ENCODE measurements at regions not wholly inside any gene's neighbourhood (a gene's known extent, or its start where the extent isn't known, plus 50 kb on each side); places are given as distances from the start of the nearest gene placed in this dataset.

DNA sequence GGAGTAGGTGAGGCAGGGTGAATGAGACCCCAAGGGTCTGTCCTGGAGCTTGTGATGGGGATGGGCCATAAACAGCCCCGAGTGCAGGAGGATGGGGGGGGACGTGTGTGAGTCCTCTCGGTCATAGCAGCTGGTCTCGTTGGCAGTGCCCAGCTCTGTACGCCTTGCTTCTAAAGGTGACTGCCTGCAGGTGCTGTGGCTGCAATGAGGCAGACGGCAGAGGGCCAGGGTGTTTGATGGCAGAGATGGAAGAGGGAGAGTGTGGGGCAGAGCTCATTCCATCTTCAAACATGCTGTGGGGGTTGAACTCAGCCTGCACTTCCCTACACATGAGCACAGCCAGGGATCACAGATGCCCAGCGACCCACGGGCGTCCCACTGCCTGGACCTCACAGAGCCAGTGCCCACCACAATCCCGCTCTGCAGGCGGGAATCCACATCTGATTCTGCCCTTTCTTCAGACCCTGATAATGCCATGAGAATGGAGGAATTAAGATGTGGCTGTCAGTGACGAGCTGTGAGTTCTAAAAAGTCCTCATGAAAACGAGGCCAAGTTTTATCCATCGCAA lies 123.3 kb upstream of the CDH4 start:
- Histone ChIP-seq H2BK5ac (ENCODE audit: low read depth, low read length, poor library complexity) (no peak overlapping the region), H4K91ac (ENCODE audit: low read depth, low read length) (no peak overlapping the region), H3K27ac (ENCODE audit: low read depth, low read length) (no peak overlapping the region), H2BK120ac (ENCODE audit: insufficient read depth, low read length, poor library complexity) (no peak overlapping the region), H2AK5ac (ENCODE audit: low read length) (no peak overlapping the region), H3K27me3 (ENCODE audit: insufficient read depth, low read length) (no peaks in the 10 kb centered on the region), H4K12ac (ENCODE audit: low read depth, low read length) (no peak overlapping the region), H3K18ac (ENCODE audit: low read length) (no peak overlapping the region), H3K9me3 (ENCODE audit: insufficient read depth, low read depth, low read length) (peaks cover 4% of the 10 kb centered on the region), H2BK12ac (ENCODE audit: low read length) (no peak overlapping the region), H2AFZ (ENCODE audit: insufficient read depth, low read length, poor library complexity) (no peak overlapping the region), H3K4me3 (ENCODE audit: low read depth, low read length) (no peak overlapping the region), H3K4me2 (ENCODE audit: low read length) (no peak overlapping the region), H3K4me1 (ENCODE audit: control insufficient read depth in 1 of 2, insufficient read depth in 2 of 2, low read length in 2 of 2) (no peaks in the 10 kb centered on the region), H3K79me2 (ENCODE audit: control insufficient read depth, insufficient read depth, low read length, poor library complexity) (no peaks in the 10 kb centered on the region), H3K79me1 (ENCODE audit: low read length) (no peaks in the 10 kb centered on the region), H3K23ac (ENCODE audit: low read length) (no peak overlapping the region), H3K9ac (ENCODE audit: low read length) (no peak overlapping the region), H4K8ac (ENCODE audit: low read depth, low read length) (no peak overlapping the region), H3K4ac (ENCODE audit: low read depth, low read length) (no peak overlapping the region), H3K14ac (ENCODE audit: low read length) (no peak overlapping the region), H3K36me3 (ENCODE audit: control insufficient read depth in 1 of 2, insufficient read depth in 2 of 2, low read length in 2 of 2) (no peaks in the 10 kb centered on the region)
- WGBS (ENCODE audit: extremely low coverage, insufficient coverage, insufficient read length) = no CpG with 5 or more reads among the region's 14 CpGs
- DNase-seq = no peak

DNA sequence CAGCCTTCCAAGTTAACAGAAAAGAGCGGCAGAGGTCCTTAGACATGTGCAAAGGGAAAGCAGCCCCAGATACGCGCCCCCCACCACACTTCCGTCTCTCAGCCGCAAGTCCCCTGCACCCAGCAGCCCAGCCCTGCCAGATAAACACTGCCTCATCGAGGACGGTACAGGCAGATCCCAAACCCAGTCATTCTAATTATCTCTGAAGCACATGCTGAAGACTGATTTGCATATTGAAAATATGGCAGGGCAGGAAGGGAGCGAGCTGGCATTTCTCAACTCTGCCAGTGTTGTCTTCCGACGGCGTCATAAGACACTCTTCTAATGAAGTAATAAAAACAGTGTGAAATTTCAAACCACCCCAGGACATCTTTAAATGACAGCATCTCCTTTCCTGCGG lies 122.8 kb upstream of the CDH4 start:
- H3K79me1 ChIP-seq (ENCODE audit: low read length) = no peaks in the 10 kb centered on the region
- H2AK5ac ChIP-seq (ENCODE audit: low read length) = no peak overlapping the region
- H3K23ac ChIP-seq (ENCODE audit: low read length) = no peak overlapping the region
- no peak overlapping the region for H2BK5ac ChIP-seq (ENCODE audit: low read depth, low read length, poor library complexity)
- WGBS (ENCODE audit: extremely low coverage, insufficient coverage, insufficient read length) = no CpG with 5 or more reads among the region's 12 CpGs
- no peak overlapping the region for H3K18ac ChIP-seq (ENCODE audit: low read length)
- H3K79me2 ChIP-seq (ENCODE audit: control insufficient read depth, insufficient read depth, low read length, poor library complexity) = no peaks in the 10 kb centered on the region
- no peak overlapping the region for H3K14ac ChIP-seq (ENCODE audit: low read length)
- H3K4ac ChIP-seq (ENCODE audit: low read depth, low read length) = no peak overlapping the region
- H2BK120ac ChIP-seq (ENCODE audit: insufficient read depth, low read length, poor library complexity) = no peak overlapping the region
- H4K8ac ChIP-seq (ENCODE audit: low read depth, low read length) = no peak overlapping the region
- no peak overlapping the region for H3K9ac ChIP-seq (ENCODE audit: low read length)
- peaks cover 4% of the 10 kb centered on the region for H3K9me3 ChIP-seq (ENCODE audit: insufficient read depth, low read depth, low read length)
- no peaks in the 10 kb centered on the region for H3K4me1 ChIP-seq (ENCODE audit: control insufficient read depth in 1 of 2, insufficient read depth in 2 of 2, low read length in 2 of 2)
- DNase-seq = no peak
- no peak overlapping the region for H3K4me3 ChIP-seq (ENCODE audit: low read depth, low read length)
- no peaks in the 10 kb centered on the region for H3K36me3 ChIP-seq (ENCODE audit: control insufficient read depth in 1 of 2, insufficient read depth in 2 of 2, low read length in 2 of 2)
- no peak overlapping the region for H3K27ac ChIP-seq (ENCODE audit: low read depth, low read length)
- H3K4me2 ChIP-seq (ENCODE audit: low read length) = no peak overlapping the region
- no peak overlapping the region for H4K91ac ChIP-seq (ENCODE audit: low read depth, low read length)
- no peak overlapping the region for H2BK12ac ChIP-seq (ENCODE audit: low read length)
- H2AFZ ChIP-seq (ENCODE audit: insufficient read depth, low read length, poor library complexity) = no peak overlapping the region
- H3K27me3 ChIP-seq (ENCODE audit: insufficient read depth, low read length) = no peaks in the 10 kb centered on the region
- no peak overlapping the region for H4K12ac ChIP-seq (ENCODE audit: low read depth, low read length)

DNA sequence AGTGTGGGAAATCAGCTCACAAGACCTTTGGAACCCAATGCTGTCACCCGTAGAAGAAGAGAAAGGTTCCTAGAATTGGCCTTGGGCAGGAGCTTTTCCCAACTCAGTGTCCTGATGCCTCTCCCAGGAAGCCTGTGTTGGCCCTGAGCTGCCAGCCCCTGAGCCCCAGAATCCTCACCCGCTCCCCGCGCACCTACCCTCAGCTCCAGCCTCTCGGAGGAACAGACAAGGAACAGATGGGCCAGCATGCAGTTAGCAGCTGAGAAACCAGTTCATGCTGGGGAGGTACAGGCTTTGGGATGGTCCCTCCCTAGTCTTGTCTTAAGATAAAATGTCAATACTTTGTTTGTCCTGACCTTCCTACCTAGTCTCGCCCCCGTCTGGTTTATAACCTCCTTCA lies 121.9 kb upstream of the CDH4 start:
- Histone ChIP-seq H3K23ac (ENCODE audit: low read length) (no peak overlapping the region), H3K4me1 (ENCODE audit: control insufficient read depth in 1 of 2, insufficient read depth in 2 of 2, low read length in 2 of 2) (no peaks in the 10 kb centered on the region), H3K79me1 (ENCODE audit: low read length) (no peaks in the 10 kb centered on the region), H3K9me3 (ENCODE audit: insufficient read depth, low read depth, low read length) (peaks cover 4% of the 10 kb centered on the region), H3K4me2 (ENCODE audit: low read length) (no peak overlapping the region), H3K18ac (ENCODE audit: low read length) (no peak overlapping the region), H2AFZ (ENCODE audit: insufficient read depth, low read length, poor library complexity) (no peak overlapping the region), H3K14ac (ENCODE audit: low read length) (no peak overlapping the region), H3K36me3 (ENCODE audit: control insufficient read depth in 1 of 2, insufficient read depth in 2 of 2, low read length in 2 of 2) (no peaks in the 10 kb centered on the region), H2BK120ac (ENCODE audit: insufficient read depth, low read length, poor library complexity) (no peak overlapping the region), H3K27ac (ENCODE audit: low read depth, low read length) (no peak overlapping the region), H3K79me2 (ENCODE audit: control insufficient read depth, insufficient read depth, low read length, poor library complexity) (no peaks in the 10 kb centered on the region), H2BK12ac (ENCODE audit: low read length) (no peak overlapping the region), H3K4ac (ENCODE audit: low read depth, low read length) (no peak overlapping the region), H4K12ac (ENCODE audit: low read depth, low read length) (no peak overlapping the region), H4K8ac (ENCODE audit: low read depth, low read length) (no peak overlapping the region), H3K4me3 (ENCODE audit: low read depth, low read length) (no peak overlapping the region), H3K27me3 (ENCODE audit: insufficient read depth, low read length) (no peaks in the 10 kb centered on the region), H4K91ac (ENCODE audit: low read depth, low read length) (no peak overlapping the region), H3K9ac (ENCODE audit: low read length) (no peak overlapping the region), H2AK5ac (ENCODE audit: low read length) (no peak overlapping the region), H2BK5ac (ENCODE audit: low read depth, low read length, poor library complexity) (no peak overlapping the region)
- WGBS (ENCODE audit: extremely low coverage, insufficient coverage, insufficient read length) = no CpG with 5 or more reads among the region's 7 CpGs
- DNase-seq = no peak

DNA sequence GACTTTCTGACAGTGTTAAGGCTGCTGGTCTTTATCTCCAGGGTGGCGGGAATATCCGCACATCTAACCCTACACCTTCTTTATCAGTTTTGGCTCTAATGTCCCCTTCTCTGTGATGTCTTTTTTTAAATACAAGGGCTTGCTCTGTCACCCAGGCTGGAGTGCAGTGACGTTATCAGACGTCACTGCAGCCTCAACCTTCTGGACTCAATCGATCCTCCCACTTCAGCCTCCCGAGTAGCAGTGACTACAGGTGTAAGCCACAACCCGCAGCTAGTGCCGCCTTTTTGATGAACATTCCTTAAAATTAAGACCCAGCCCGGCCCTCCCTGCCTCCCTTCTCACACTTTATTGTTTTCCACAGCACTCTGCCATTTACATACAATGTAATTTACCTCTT lies 120.1 kb upstream of the CDH4 start:
- Histone ChIP-seq H3K4me2 (ENCODE audit: low read length) (no peak overlapping the region), H3K79me2 (ENCODE audit: control insufficient read depth, insufficient read depth, low read length, poor library complexity) (no peaks in the 10 kb centered on the region), H3K4ac (ENCODE audit: low read depth, low read length) (no peak overlapping the region), H2BK120ac (ENCODE audit: insufficient read depth, low read length, poor library complexity) (no peak overlapping the region), H4K8ac (ENCODE audit: low read depth, low read length) (no peak overlapping the region), H3K9me3 (ENCODE audit: insufficient read depth, low read depth, low read length) (peaks cover 4% of the 10 kb centered on the region), H3K23ac (ENCODE audit: low read length) (no peak overlapping the region), H3K79me1 (ENCODE audit: low read length) (no peaks in the 10 kb centered on the region), H3K27ac (ENCODE audit: low read depth, low read length) (no peak overlapping the region), H4K91ac (ENCODE audit: low read depth, low read length) (no peak overlapping the region), H2BK5ac (ENCODE audit: low read depth, low read length, poor library complexity) (no peak overlapping the region), H2AFZ (ENCODE audit: insufficient read depth, low read length, poor library complexity) (no peak overlapping the region), H3K9ac (ENCODE audit: low read length) (no peak overlapping the region), H3K14ac (ENCODE audit: low read length) (no peak overlapping the region), H3K27me3 (ENCODE audit: insufficient read depth, low read length) (no peaks in the 10 kb centered on the region), H2BK12ac (ENCODE audit: low read length) (no peak overlapping the region), H3K4me1 (ENCODE audit: control insufficient read depth in 1 of 2, insufficient read depth in 2 of 2, low read length in 2 of 2) (no peaks in the 10 kb centered on the region), H3K4me3 (ENCODE audit: low read depth, low read length) (no peak overlapping the region), H3K36me3 (ENCODE audit: control insufficient read depth in 1 of 2, insufficient read depth in 2 of 2, low read length in 2 of 2) (no peaks in the 10 kb centered on the region), H2AK5ac (ENCODE audit: low read length) (no peak overlapping the region), H3K18ac (ENCODE audit: low read length) (no peak overlapping the region), H4K12ac (ENCODE audit: low read depth, low read length) (no peak overlapping the region)
- no peak for DNase-seq
- WGBS (ENCODE audit: extremely low coverage, insufficient coverage, insufficient read length) = no CpG with 5 or more reads among the region's 9 CpGs
